Esophagus muscularis mucosa (tissue), 3 donors: ENCODE measurements at regions not wholly inside any gene's neighbourhood (a gene's known extent, or its start where the extent isn't known, plus 50 kb on each side); places are given as distances from the start of the nearest gene placed in this dataset.

Experiments used
- POLR2A ChIP-seq: fragments of 450-650 bp; IDR thresholded peaks from one replicate; pipeline ENCODE4 v1.6.1; 2017; ENCODE audit warnings: antibody characterized with exemption, moderate library complexity, mild to moderate bottlenecking, low read depth
- TF ChIP-seq, protein P1 (sequence below), 3 experiments: fragments of 200-600 bp in 2 of 3; fragments of 450-650 bp in 1 of 3; sonication (generic) in 2 of 3; IDR thresholded peaks; one replicate each; pipeline ENCODE4 v1.5.1; 2017 to 2019; ENCODE audit warnings: antibody characterized with exemption in 3 of 3, mild to moderate bottlenecking in 2 of 3, moderate library complexity in 1 of 3

- TF ChIP-seq, protein P1, sequence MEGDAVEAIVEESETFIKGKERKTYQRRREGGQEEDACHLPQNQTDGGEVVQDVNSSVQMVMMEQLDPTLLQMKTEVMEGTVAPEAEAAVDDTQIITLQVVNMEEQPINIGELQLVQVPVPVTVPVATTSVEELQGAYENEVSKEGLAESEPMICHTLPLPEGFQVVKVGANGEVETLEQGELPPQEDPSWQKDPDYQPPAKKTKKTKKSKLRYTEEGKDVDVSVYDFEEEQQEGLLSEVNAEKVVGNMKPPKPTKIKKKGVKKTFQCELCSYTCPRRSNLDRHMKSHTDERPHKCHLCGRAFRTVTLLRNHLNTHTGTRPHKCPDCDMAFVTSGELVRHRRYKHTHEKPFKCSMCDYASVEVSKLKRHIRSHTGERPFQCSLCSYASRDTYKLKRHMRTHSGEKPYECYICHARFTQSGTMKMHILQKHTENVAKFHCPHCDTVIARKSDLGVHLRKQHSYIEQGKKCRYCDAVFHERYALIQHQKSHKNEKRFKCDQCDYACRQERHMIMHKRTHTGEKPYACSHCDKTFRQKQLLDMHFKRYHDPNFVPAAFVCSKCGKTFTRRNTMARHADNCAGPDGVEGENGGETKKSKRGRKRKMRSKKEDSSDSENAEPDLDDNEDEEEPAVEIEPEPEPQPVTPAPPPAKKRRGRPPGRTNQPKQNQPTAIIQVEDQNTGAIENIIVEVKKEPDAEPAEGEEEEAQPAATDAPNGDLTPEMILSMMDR (IDR thresholded peaks at IDR 0.05): no peak
- TF ChIP-seq POLR2A: no peak
Measured at GRCh38 chr2:195320413-195320973, 336.5 kb upstream of the SLC39A10 start.
